Renal pelvis (tissue), 1 donor: ENCODE measurements at regions not wholly inside any gene's neighbourhood (a gene's known extent, or its start where the extent isn't known, plus 50 kb on each side); places are given as distances from the start of the nearest gene placed in this dataset.
"Not testable (repeated sequence)": the region's sequence is repeated elsewhere in the genome, so short reads cannot be mapped to it uniquely, and the experiment has no call there.

Experiments used
- DNase-seq: peaks from one replicate; pipeline ENCODE4 v3.0.0-alpha.2; 2013

DNA sequence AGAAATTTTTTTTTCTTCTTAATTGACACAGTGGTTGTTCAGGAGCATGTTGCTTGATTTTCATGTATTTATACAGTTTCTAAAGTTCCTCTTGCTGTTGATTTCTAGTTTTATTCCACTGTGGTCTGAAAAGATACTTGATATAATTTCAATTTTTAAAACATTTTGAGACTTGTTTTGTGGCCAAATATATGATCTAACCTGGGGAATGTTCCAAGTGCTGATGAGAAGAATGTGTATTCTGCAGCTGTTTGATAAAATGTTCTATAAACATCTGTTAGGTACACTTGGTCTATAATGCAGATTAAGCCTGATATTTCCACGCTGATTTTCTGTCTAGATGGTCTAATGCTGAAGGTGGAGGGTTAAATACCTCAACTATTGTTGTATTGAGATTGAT lies 151.4 kb upstream of the IFNG-AS1 start:
- DNase-seq = no peak

DNA sequence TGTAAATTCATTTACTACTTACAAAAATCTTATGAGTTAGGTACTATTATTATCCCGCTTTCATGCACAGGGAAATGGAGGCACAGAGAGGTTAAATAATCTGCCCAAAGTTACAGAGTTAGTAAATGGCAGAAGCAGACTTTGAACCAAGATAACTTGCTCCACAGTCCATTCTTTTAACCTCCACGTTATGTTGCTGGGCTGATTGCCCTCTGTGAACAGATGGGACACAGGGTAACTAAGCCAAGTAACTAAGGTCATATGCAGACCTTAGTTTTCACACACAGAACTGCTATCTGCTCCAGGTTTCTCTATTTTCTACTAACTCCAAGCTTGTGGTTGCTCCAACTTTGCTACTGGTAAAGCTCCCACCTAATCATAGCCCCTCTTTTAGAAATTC lies 147.1 kb upstream of the IFNG-AS1 start:
- no peak for DNase-seq

DNA sequence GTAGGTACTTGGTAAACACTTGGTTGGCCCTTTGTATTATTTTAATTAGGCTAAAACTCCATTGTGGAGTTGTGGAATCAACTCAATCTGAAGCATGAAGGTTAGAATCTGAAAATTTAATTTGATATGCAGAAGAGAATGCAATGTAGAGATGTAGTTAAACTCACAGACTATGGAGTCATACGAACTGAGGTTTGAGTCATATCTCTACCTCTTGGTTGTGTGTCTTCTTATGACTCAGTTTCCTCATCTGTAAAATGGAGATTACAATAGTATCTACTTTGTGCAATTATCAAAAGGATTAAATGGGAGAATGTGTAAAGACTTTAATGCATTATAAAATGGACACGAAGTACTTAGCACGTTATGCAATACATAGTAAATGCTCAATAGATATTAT lies 146.0 kb upstream of the IFNG-AS1 start:
- no peak for DNase-seq

DNA sequence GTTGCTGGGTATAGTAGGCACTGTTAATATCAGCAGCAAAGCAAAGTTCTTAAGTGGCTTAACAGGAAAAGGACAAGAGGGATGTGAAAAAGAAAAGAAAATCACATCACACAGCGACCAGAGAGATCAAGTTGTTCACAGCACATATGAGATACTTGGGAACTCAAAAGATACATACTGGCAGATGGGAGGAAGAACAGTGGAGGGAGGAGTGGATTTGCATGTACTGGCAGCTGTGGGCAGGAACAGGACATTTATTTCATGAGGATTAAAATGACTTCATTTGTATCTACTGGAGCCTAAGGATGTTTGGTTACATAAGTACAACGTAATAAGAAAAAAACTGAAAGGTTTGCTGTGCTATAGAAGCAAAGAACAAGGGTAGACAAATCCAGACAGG lies 136.5 kb upstream of the IFNG-AS1 start:
- DNase-seq = no peak

DNA sequence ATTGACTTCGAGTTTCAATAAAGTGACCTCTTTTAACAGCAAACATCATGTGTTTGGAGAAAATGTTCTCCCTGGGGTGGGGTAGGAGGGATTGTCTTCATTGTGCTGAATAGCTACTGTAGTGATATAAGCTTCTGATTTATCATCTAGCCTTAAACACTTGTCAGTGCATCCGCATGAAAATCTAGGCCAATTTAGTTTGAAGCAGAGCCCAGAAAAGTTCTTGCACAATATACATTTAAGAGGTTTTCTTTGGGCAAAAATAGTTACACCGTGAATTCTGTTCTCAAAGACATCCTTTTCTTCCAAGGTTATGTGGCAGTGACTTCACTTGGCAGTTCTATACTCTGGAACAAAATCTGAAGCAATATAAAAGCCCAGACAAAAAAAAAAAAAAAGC lies 136.0 kb upstream of the IFNG-AS1 start:
- DNase-seq = no peak

DNA sequence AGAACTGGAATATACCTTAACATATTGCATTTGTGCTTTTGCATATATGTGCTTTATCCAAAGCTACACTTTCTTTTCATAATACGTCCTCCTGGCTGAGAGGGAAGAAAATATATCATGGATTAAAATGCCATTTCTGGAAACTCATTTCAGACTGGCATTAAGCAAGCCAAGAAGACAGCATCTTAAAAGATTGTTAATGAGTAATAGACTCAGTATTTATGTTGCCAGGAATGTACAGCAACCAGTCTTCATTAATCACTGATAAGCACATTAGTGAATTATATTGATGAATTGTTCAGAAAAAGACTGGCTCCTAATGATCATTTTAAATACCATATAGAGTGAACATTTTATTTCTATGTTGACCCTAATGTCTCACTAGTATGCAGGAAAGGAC lies 134.9 kb upstream of the IFNG-AS1 start:
- DNase-seq = no peak

DNA sequence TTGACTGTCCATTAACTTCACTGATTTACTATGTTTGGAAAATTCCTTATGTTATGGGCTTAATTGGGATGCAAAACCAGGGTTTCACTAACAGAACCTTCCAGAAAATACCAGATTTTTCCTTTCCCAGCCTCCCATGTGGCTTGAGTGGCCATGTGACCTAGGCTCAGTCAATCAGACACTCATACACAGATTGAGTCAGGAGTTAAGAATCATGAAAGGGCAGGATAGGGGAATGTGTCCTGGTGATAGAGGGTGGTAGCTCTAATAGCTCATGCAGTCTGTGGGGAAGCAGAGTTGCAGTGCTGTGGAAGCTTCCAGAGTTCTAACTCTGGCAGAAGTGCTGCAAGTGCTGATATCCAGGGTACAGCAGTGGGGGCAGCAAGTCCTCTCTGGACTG lies 134.1 kb upstream of the IFNG-AS1 start:
- DNase-seq = no peak

DNA sequence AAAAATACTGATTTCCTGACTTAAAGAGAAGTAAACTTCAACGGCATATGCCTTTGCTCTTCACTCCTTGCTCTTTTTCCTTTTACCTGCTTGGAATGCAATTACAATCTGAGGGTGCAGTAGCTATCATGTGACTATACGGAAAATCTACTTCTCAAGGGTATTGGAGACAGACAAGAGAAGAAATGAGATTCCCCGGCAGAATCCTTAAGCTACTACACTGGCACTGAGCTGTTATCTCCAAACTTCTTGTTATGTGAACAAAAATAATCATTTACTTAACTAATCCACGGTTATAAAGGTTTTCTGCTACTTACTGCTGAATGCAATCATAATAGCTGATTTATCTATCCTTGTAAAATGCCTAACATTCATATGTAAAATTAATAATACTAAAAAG lies 118.0 kb upstream of the IFNG-AS1 start:
- no peak for DNase-seq

DNA sequence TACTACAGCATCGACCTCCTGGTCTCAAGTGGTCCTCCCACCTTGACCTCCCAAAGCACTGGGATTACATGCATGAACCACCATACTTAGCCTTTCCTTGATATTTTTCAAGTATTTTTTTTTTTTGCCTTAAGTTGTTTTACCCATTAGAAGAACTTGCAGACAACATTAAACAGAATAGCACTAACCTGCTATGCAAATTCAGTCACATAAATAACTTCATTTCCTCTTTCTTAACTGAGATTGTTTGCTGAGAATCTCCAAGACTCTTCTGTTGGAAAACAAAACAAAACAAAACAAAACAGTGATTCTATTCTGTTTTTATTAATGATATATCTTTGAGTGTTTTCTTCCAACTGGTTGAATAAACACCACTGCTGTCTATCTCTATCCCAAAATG lies 115.9 kb upstream of the IFNG-AS1 start:
- DNase-seq = no peak

DNA sequence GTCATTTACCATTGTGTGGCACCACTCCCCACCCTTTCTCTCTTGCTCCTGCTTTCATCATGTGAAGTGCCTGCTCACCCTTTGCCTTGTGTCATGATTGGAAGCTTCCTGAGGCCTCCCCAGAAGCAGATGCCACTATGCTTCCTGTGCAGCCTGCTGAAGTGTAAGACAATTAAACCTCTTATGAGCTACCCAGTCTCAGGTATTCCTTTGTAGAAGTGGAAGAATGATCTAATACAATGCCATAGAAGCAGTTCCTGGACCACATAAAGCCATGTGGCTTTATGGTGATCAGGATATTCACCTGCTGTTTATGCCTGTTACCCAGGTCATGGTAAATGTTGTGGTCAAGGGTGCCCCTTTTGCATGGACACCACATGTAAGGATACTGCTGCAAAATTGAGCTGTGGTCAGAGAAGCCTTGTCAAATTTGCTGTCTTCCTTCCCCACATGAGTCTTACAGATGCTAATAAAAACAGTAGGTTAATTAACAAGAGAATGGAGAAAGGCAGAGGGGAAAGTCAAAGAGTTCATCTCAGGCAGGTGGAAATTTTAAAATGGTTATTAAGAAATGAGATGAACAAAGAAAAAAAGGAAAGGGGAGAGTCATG lies 112.8 kb upstream of the IFNG-AS1 start:
- DNase-seq = no peak

DNA sequence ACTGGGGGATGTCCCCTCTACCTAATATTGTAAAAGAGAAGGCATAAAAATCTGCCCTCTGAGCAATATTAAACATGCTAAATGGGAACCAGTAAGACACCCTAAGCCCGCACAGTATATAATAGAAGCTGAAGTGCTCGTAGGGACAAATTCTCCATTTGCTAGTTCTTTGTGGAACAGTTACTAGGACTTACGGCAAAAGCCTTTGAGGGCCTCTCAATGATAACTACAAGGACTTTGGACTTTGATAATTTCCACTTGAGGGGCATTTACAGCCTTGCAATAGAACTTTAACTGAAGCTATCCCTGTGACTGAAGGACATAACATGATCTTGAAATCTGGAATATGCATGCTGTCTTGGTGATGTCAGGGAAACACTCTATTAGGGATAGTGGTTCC lies 111.5 kb upstream of the IFNG-AS1 start:
- no peak for DNase-seq

DNA sequence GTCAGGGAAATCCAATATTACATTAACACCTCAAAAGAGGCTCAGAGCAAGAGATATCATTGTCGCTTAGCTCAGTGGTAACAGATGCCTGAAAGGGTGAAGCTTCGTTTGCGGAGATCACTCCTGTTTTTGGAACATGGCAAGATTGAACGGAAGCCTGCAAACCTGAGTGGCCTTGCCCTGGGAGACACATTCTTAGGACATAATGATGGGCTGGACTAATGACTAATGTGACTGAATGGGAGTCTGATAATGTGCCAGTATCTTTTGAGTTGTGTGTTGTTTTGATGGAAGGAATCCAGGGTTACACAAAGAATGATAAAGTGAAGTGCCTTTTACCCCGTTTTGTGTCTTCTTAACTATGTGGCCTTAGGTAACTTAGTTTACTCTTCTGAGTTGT lies 109.3 kb upstream of the IFNG-AS1 start:
- DNase-seq = no peak

DNA sequence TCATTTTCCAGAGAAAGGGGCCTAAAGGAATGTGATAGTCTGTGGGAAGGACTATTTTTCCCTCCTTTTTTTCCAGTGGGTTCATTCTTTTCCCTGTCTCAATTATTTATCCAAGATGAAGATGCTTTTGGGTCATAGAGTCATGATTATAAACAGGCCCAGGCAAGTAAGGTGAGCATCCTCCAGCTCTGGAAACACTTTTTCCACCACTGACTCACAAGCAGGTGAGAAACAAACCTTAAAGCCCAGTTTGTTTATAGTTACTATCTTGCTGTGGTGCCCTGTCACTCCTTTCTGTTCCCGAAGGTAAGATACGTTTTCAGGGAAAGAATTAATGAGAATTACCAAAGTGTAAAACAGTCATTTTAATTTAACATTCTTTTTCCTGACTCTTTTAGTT lies 107.7 kb upstream of the IFNG-AS1 start:
- no peak for DNase-seq

DNA sequence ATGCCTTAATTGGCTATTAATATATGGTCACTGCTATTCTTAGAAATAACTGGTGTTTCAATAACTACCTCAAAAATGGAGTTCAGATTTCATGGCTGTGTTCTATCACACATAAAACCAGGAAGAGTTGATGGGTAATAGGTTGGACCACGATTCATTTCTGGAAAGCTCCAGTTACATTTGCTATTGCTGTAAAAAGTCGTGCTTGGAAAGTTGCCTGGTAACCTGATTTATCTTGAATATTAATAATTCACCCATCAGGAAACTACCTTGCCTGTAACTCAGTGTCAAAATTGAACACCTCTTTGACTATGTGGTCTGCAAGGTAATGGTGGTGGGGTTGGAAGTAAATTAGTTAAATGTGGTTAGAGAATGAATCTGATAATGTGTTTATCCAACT lies 104.7 kb upstream of the IFNG-AS1 start:
- DNase-seq = no peak

DNA sequence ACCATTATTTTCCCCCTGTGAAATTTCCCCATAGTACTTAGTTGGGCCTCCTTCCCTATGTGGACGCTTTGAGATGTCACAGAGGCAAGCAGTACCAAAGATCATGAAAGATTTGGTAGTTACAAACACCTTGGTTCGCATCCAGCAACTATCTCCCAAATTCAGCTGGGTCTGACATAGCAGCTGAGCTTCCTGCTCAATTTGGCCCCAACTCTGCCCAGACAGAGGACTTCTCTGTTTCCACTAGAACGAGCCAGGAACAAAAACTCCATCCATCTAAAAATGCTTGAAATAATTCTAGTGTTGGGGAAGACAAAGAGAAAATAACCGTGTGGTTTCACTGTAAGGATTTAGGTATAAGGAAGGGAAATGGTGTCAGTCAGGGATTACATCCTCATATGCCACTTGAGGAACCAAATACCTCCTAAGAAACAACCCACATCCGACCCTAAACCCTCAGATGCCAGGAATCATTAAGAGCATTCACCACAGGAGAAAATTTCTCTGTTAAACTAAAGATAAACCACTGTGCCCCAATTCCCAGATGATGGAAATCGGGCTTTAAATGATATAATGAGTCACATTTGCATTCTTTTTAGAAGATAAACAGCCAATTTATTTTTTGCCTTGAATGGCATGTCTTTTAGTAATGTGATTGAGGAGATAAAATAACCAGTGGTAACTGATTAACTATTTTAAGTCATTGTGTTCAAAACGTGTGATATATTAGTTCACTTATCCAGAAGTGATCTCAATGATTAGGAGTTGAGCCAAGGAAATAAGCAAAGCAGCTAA lies 103.7 kb upstream of the IFNG-AS1 start:
- DNase-seq = no peak

DNA sequence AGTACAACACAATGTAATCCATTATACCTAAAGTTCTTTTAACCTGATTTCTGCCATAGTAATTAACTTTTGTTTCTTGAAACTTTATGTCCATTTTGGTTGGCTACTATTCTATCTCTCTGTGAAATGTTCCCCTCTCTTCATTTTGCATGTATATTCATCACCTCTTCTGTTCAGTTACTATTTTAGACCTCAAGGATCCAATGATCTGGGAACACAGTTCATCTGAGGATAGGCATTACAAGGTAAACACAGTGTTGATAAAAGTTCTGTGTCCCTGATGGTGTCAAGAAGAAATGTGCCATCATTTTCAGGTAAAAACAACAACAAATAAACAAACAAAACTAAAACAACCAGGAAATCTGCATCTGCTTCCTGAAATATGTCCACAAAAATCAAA lies 102.2 kb upstream of the IFNG-AS1 start:
- no peak for DNase-seq

DNA sequence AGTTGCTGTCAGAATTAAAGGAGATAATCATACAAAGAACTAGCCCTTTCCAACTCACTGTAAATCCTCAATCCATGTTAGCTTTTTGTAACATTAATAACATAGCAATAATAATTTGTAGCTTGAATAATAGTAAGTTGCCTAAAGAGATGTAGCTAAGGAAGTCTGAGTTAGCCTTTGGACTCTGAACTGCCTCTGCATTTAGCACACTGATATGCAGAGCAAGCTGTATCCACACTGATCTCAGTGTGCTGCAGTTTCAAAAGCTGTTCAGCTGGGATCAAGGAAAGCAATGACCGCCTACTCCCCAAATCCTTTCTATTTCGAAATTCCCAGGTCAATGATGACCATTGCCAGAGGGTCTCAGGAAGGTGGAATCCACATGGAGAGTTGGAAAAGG lies 99.3 kb upstream of the IFNG-AS1 start:
- no peak for DNase-seq

DNA sequence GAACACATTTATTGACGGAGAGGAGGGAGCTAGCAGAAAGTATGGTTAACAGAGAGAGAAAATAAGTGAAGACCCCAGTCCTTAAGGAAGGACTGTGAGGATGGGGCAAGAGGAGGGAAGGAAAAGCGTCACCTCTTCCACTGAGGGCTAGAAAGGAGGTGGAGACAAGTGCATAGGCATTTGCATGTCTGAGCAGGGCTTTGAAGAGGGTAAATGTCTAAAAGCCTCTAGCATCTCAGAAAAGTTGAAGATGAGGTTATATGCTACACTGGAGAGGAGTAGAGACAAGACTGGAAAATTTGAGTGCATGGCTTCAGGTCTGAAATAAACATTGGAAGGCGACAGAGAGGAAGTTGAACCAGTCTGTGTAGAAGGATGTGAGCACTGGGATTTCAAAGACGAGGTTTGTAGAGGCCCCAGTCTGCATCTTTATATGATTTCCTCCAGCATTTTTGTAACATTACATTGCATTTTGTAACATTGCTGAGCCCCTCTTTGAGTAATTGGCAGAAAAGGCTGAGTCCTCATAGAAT lies 98.5 kb upstream of the IFNG-AS1 start:
- DNase-seq = no peak

DNA sequence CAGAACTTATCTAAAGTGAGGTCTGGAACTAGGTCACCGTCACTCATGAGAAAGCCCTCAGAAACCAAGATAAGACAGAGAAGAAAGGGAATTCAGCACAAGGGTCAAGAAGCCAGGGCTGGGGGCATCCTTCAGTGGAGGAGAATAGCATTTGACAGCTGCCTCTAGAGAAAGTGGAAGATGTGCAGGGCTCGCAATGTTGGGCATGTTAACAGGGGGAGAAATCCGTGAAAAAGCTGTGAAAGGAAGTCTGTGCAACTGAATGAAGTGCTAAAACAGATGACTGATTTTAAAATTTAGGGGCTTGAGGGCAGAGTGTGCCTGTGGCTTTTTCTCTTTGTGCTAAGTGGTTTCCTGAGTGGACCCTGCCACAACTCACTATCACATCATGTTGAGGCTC lies 97.7 kb upstream of the IFNG-AS1 start:
- DNase-seq = no peak

DNA sequence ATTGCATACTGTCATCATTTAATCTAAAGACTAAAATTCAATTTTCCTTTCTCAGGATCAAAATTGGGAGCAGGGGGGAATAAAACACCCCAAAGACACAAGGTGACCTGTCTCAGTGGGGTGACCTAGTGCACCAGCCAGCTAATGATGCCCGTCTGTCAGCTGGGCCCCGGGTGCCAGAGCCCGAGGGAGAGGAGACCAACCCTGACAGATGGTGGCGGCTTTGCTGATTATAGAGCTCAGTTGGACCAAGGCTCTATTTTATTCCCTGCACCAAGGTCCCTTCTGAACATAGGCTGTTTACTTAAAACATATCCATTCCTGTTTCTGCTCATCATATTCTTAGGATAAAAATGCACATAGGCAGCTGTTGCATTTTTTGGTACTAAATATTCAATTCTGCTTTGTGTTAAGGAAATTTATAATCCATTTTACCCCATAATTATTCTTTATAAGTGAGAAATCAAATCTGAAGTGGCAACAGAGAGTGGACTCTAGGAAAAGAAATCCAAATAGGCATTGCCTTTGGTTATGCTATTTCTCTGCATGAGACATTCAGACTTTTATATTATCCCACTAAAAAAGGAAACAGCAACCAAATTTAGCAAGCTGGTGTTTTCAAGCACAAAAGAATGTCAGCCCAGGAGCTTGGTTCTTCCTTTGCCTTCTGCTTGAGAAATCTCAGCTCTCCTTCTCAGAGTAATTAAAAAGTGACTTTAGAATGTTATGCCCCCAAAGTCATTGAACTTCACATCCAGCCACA lies 96.8 kb upstream of the IFNG-AS1 start:
- no peak for DNase-seq

DNA sequence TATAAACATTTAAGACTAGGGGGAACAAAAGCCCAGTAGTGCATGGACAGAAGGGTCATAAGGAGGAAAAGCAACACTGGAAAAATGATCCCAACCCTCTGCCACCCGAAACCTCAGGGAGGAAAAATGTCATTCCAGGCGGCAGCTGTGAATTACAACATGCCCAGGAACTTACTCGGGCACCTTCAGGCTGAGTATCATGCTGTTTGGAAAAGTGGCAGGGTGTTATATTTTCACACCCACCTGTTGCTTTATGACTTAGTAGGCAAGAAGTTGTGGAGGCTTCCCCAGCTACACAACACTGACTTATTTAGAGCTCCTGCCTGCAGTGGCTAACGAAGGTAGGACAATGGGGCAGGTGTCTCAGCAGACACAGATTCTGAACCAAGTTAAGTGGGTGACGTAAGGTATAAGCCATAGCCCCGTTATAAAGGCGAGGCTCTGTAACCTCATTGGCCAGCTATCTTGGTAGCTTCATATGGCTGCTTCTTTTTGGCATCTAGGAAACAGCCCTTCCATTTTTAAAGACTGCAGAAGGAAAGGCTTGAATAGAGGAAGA lies 96.1 kb upstream of the IFNG-AS1 start:
- peak; percentile 68 for DNase-seq

DNA sequence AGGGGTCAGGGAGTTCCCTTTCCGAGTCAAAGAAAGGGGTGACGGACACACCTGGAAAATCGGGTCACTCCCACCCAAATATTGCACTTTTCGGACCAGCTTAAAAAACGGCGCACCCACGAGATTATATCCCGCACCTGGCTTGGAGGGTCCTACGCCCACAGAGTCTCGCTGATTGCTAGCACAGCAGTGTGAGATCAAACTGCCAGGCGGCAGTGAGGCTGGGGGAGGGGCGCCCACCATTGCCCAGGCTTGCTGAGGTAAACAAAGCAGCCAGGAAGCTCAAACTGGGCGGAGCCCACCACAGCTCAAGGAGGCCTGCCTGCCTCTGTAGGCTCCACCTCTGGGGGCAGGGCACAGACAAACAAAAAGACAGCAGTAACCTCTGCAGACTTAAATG lies 88.8 kb upstream of the IFNG-AS1 start:
- not testable (repeated sequence) for DNase-seq

DNA sequence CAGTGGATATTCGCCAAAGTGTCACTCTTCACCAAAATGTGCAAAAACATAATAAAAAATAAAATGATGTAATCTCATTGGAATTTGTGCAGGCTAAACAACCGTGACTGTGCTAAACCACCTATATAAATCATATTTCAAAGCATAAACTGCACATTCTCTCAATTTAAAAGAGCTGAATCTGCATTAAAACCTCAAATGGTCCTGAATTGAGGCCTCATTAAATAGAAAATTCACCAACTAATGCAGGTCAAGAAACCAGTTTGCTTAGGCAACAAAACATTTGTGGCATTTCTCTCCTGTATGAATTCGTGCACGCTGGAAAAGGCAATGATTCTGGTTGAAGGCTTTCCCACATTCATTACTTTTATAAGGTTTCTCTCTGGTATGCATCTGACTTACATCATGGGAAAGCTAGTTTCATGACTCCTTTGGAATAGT lies 80.1 kb upstream of the IFNG-AS1 start:
- DNase-seq = no peak
